Activated naive CD4-positive, alpha-beta T cell treated with anti-CD3 and anti-CD28 coated beads, Interleukin-2, amount 50 U/mL, for 72 hours (primary cell): ENCODE measurements at regions not wholly inside any gene's neighbourhood (a gene's known extent, or its start where the extent isn't known, plus 50 kb on each side); places are given as distances from the start of the nearest gene placed in this dataset.
"Not testable (repeated sequence)": the region's sequence is repeated elsewhere in the genome, so short reads cannot be mapped to it uniquely, and the experiment has no call there.

Source experiments
- ATAC-seq, 2 donors: fragments of 150-1000 bp; cut with Tn5 transposase; 2 replicates each; pipeline ENCODE4 v1.10.0; 2021; ENCODE audit warnings: mild to moderate bottlenecking in 2 of 2, moderate library complexity in 2 of 2
- DNase-seq, 2 donors: peaks; one replicate each; pipeline ENCODE4 v3.0.0; 2021 to 2022; ENCODE audit warnings: low spot score in 2 of 2
- H3K27ac Mint-ChIP-seq, 2 donors: one replicate each; pipeline ENCODE4 v1.8.0; 2022; ENCODE audit warnings: mild to moderate bottlenecking in 2 of 2, mixed read lengths in 2 of 2
- H3K36me3 Mint-ChIP-seq, 2 donors: one replicate each; pipeline ENCODE4 v1.8.0; 2022; ENCODE audit warnings: mixed read lengths in 2 of 2
- H3K9me3 Mint-ChIP-seq, 2 donors: one replicate each; pipeline ENCODE4 v1.8.0; 2022; ENCODE audit warnings: mixed read lengths in 2 of 2

GRCh38 chr17:63019138-63019873, 53.3 kb downstream of the TANC2 start:
- Mint-ChIP-seq H3K27ac (no peak overlapping the region), H3K36me3 (peaks cover 0 to 7% of the 10 kb centered on the region in 2 donors)

GRCh38 chr17:63022567-63022966, 56.5 kb downstream of the TANC2 start:
- Mint-ChIP-seq H3K27ac (no peak overlapping the region), H3K36me3 (peaks cover 0 to 7% of the 10 kb centered on the region in 2 donors), H3K9me3 (peaks cover 3 to 6% of the 10 kb centered on the region in 2 donors)
- ATAC-seq (no peak), DNase-seq (no peak)

More at GRCh38 chr17:63019138-63019873, 53.3 kb downstream of the TANC2 start:
- H3K9me3 Mint-ChIP-seq: peaks cover 3 to 6% of the 10 kb centered on the region in 2 donors
- no peak for ATAC-seq
- no peak for DNase-seq

GRCh38 chr17:63023049-63023448, 57.0 kb downstream of the TANC2 start:
- no peak for DNase-seq
- peaks cover 0 to 7% of the 10 kb centered on the region in 2 donors for H3K36me3 Mint-ChIP-seq
- ATAC-seq: no peak
- peaks cover 3 to 6% of the 10 kb centered on the region in 2 donors for H3K9me3 Mint-ChIP-seq
- no peak overlapping the region for H3K27ac Mint-ChIP-seq

- no peak for ATAC-seq
- H3K36me3 Mint-ChIP-seq: peaks cover 0 to 7% of the 10 kb centered on the region in 2 donors
- H3K9me3 Mint-ChIP-seq: peaks cover 3 to 6% of the 10 kb centered on the region in 2 donors
- DNase-seq: no peak
- H3K27ac Mint-ChIP-seq: no peak overlapping the region
Observed at GRCh38 chr17:63024201-63024600, 58.2 kb downstream of the TANC2 start.

- peaks cover 3 to 6% of the 10 kb centered on the region in 2 donors for H3K9me3 Mint-ChIP-seq
- ATAC-seq (no peak), DNase-seq (no peak)
- no peak overlapping the region for H3K27ac Mint-ChIP-seq
- peaks cover 0 to 7% of the 10 kb centered on the region in 2 donors for H3K36me3 Mint-ChIP-seq
Observed at GRCh38 chr17:63024716-63025115, 58.7 kb downstream of the TANC2 start.

GRCh38 chr17:63025637-63026036, 59.6 kb downstream of the TANC2 start:
- not testable (repeated sequence) for ATAC-seq, H3K36me3 Mint-ChIP-seq, DNase-seq, H3K9me3 Mint-ChIP-seq, H3K27ac Mint-ChIP-seq

GRCh38 chr17:63029541-63029940, 63.5 kb downstream of the TANC2 start:
- peaks cover 0 to 5% of the 10 kb centered on the region in 2 donors for H3K9me3 Mint-ChIP-seq
- H3K36me3 Mint-ChIP-seq: peaks cover 0 to 5% of the 10 kb centered on the region in 2 donors

GRCh38 chr17:63032142-63032541, 66.1 kb downstream of the TANC2 start:
- peaks cover 0 to 5% of the 10 kb centered on the region in 2 donors for H3K36me3 Mint-ChIP-seq
- ATAC-seq: no peak

More at GRCh38 chr17:63029541-63029940, 63.5 kb downstream of the TANC2 start:
- ATAC-seq (no peak), DNase-seq (no peak)
- no peak overlapping the region for H3K27ac Mint-ChIP-seq

GRCh38 chr17:63033142-63033541, 67.1 kb downstream of the TANC2 start:
- H3K27ac Mint-ChIP-seq: no peak overlapping the region
- H3K9me3 Mint-ChIP-seq: peaks cover 0 to 5% of the 10 kb centered on the region in 2 donors
- ATAC-seq (no peak), DNase-seq (no peak)
- peaks cover 0 to 5% of the 10 kb centered on the region in 2 donors for H3K36me3 Mint-ChIP-seq

More at GRCh38 chr17:63032142-63032541, 66.1 kb downstream of the TANC2 start:
- DNase-seq: no peak
- no peak overlapping the region for H3K27ac Mint-ChIP-seq
- H3K9me3 Mint-ChIP-seq: peaks cover 0 to 5% of the 10 kb centered on the region in 2 donors

GRCh38 chr17:63035271-63035670, 69.2 kb downstream of the TANC2 start:
- Mint-ChIP-seq H3K36me3 (peaks cover 0 to 5% of the 10 kb centered on the region in 2 donors), H3K9me3 (peaks cover 0 to 5% of the 10 kb centered on the region in 2 donors), H3K27ac (no peak overlapping the region)
- no peak for DNase-seq
- ATAC-seq: no peak

GRCh38 chr17:63035695-63036094, 69.7 kb downstream of the TANC2 start:
- H3K9me3 Mint-ChIP-seq: peaks cover 0 to 5% of the 10 kb centered on the region in 2 donors

GRCh38 chr17:63039342-63039741, 73.3 kb downstream of the TANC2 start:
- no peak overlapping the region for H3K27ac Mint-ChIP-seq
- ATAC-seq (no peak), DNase-seq (no peak)
- no peaks in the 10 kb centered on the region for H3K9me3 Mint-ChIP-seq
- H3K36me3 Mint-ChIP-seq: no peaks in the 10 kb centered on the region

More at GRCh38 chr17:63035695-63036094, 69.7 kb downstream of the TANC2 start:
- peak overlapping the region in 1 of 2 donors; percentile 27 for H3K27ac Mint-ChIP-seq
- H3K36me3 Mint-ChIP-seq: peaks cover 0 to 5% of the 10 kb centered on the region in 2 donors
- no peak for DNase-seq
- ATAC-seq: no peak

- H3K36me3 Mint-ChIP-seq: no peaks in the 10 kb centered on the region
- ATAC-seq (peak in 1 of 2 donors; percentile 64), DNase-seq (no peak)
- no peaks in the 10 kb centered on the region for H3K9me3 Mint-ChIP-seq
- H3K27ac Mint-ChIP-seq: no peak overlapping the region
Observed at GRCh38 chr17:63039899-63040602, 74.0 kb downstream of the TANC2 start.

GRCh38 chr17:63040816-63041215, 74.8 kb downstream of the TANC2 start:
- DNase-seq: no peak
- no peak for ATAC-seq
- H3K9me3 Mint-ChIP-seq: no peaks in the 10 kb centered on the region
- no peak overlapping the region for H3K27ac Mint-ChIP-seq
- no peaks in the 10 kb centered on the region for H3K36me3 Mint-ChIP-seq

GRCh38 chr17:63041251-63041650, 75.2 kb downstream of the TANC2 start:
- Mint-ChIP-seq H3K9me3 (no peaks in the 10 kb centered on the region), H3K36me3 (no peaks in the 10 kb centered on the region), H3K27ac (no peak overlapping the region)
- DNase-seq: no peak
- ATAC-seq: no peak

- H3K36me3 Mint-ChIP-seq: no peaks in the 10 kb centered on the region
- H3K9me3 Mint-ChIP-seq: no peaks in the 10 kb centered on the region
- ATAC-seq (no peak), DNase-seq (no peak)
- H3K27ac Mint-ChIP-seq: no peak overlapping the region
Observed at GRCh38 chr17:63041722-63042121, 75.7 kb downstream of the TANC2 start.

GRCh38 chr17:63042256-63042812, 76.3 kb downstream of the TANC2 start:
- ATAC-seq: no peak
- H3K9me3 Mint-ChIP-seq: no peaks in the 10 kb centered on the region

More at GRCh38 chr17:63042256-63042812, 76.3 kb downstream of the TANC2 start:
- Mint-ChIP-seq H3K36me3 (no peaks in the 10 kb centered on the region), H3K27ac (no peak overlapping the region)
- no peak for DNase-seq
